Activated naive CD8-positive, alpha-beta T cell treated with anti-CD3 and anti-CD28 coated beads, Interleukin-2, amount 10 ng/mL, durations not matched to agents 7 days and 5 days (primary cell): ENCODE measurements at regions not wholly inside any gene's neighbourhood (a gene's known extent, or its start where the extent isn't known, plus 50 kb on each side); places are given as distances from the start of the nearest gene placed in this dataset.

Experiments used
- ATAC-seq: fragments of 150-1000 bp; cut with Tn5 transposase; one replicate; pipeline ENCODE4 v1.10.0; 2021; ENCODE audit warnings: low read depth, moderate library complexity
- POLR2A ChIA-PET: fragments of 350-600 bp; sonication (Branson Sonifier 250); formaldehyde crosslinking; loops from one replicate; lab custom pipeline; 2021; ENCODE audit warnings: antibody characterized with exemption; lab: Charles Lee
- DNase-seq: peaks from one replicate; pipeline ENCODE4 v3.0.0; 2021
- H3K27ac Mint-ChIP-seq: one replicate; pipeline ENCODE4 v1.8.0; 2022; ENCODE audit warnings: mild to moderate bottlenecking, mixed read lengths
- H3K27me3 Mint-ChIP-seq: one replicate; pipeline ENCODE4 v1.8.0; 2022; ENCODE audit warnings: mild to moderate bottlenecking, moderate library complexity, mixed read lengths
- H3K36me3 Mint-ChIP-seq: one replicate; pipeline ENCODE4 v1.8.0; 2021; ENCODE audit warnings: mild to moderate bottlenecking, mixed read lengths
- H3K4me1 Mint-ChIP-seq: one replicate; pipeline ENCODE4 v1.8.0; 2021; ENCODE audit warnings: mixed read lengths
- H3K4me3 Mint-ChIP-seq: one replicate; pipeline ENCODE4 v1.8.0; 2022; ENCODE audit warnings: mild to moderate bottlenecking, moderate library complexity, mixed read lengths
- H3K9me3 Mint-ChIP-seq: one replicate; pipeline ENCODE4 v1.8.0; 2021; ENCODE audit warnings: mixed read lengths

DNA sequence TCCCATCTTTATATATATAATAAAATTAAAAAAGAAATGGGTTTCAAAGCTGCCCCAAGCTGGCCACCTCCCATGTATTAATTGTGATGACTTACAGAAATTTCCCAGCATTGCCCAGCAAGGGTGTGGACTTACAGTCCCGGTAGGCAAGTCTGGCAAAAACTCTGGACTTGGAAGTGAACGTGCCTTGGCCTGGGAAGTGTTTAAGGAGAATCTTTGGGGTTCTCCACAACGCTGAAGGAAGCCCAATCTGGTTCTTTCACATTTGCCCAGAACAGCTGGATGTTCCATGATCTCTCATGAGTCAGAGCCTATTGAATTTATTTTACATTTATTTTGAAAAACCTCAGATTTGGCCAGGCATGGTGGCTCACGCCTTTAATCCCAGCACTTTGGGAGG lies 98.4 kb upstream of the SLC45A1 start:
- POLR2A ChIA-PET: no interaction called here
- Mint-ChIP-seq H3K36me3 (no peaks in the 10 kb centered on the region), H3K27me3 (peaks cover 47% of the 10 kb centered on the region), H3K4me1 (peaks cover 4% of the 10 kb centered on the region), H3K9me3 (no peaks in the 10 kb centered on the region), H3K4me3 (no peak overlapping the region), H3K27ac (no peak overlapping the region)
- no peak for DNase-seq
- no peak for ATAC-seq

DNA sequence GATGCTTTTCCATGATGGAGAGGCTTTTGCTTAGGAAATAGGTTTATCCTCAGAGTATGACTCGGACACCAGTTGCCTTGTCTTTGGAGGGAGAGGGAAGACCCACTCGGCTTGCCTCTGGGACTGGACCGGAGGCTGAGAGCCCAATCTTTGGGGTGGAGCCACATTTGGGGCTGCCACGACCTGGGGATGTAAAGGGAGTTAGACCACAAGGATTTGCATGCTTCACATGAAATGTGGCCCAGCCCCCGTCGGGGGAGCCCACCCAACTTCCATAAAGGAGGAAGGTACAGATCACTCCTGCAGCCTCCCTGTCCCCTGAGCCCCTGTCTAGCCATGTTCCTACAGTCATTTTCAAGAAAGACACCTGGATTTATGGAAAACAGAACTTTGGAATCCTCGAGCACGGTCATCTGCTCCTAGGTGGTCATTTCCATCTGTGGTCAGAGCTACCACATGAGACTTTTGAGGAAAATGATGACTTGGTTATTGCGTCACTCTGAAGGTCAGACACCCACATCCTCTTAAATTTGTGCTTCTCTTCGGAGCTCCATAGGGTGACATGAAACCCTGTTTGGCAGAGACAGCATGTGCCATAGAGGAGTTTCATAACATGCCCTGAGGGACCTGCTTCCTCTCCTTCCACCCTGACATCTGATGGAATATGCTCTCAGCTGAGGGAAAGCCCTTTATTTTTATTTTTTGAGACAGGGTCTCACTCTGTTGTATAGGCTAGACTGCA lies 99.4 kb upstream of the SLC45A1 start:
- ATAC-seq (no peak), DNase-seq (no peak)
- peaks cover 4% of the 10 kb centered on the region for H3K4me1 Mint-ChIP-seq
- peaks cover 47% of the 10 kb centered on the region for H3K27me3 Mint-ChIP-seq
- POLR2A ChIA-PET: no interaction called here
- H3K9me3 Mint-ChIP-seq: no peaks in the 10 kb centered on the region
- H3K4me3 Mint-ChIP-seq: no peak overlapping the region
- no peak overlapping the region for H3K27ac Mint-ChIP-seq
- no peaks in the 10 kb centered on the region for H3K36me3 Mint-ChIP-seq

- Mint-ChIP-seq H3K9me3 (no peaks in the 10 kb centered on the region), H3K27me3 (peaks cover 47% of the 10 kb centered on the region), H3K36me3 (no peaks in the 10 kb centered on the region), H3K4me1 (peaks cover 6% of the 10 kb centered on the region), H3K4me3 (peak overlapping the region; percentile 50), H3K27ac (no peak overlapping the region)
- no peak for ATAC-seq
- no peak for DNase-seq
- POLR2A ChIA-PET: no interaction called here
Observed at GRCh38 chr1:8217809-8218208, 100.1 kb upstream of the SLC45A1 start.

DNA sequence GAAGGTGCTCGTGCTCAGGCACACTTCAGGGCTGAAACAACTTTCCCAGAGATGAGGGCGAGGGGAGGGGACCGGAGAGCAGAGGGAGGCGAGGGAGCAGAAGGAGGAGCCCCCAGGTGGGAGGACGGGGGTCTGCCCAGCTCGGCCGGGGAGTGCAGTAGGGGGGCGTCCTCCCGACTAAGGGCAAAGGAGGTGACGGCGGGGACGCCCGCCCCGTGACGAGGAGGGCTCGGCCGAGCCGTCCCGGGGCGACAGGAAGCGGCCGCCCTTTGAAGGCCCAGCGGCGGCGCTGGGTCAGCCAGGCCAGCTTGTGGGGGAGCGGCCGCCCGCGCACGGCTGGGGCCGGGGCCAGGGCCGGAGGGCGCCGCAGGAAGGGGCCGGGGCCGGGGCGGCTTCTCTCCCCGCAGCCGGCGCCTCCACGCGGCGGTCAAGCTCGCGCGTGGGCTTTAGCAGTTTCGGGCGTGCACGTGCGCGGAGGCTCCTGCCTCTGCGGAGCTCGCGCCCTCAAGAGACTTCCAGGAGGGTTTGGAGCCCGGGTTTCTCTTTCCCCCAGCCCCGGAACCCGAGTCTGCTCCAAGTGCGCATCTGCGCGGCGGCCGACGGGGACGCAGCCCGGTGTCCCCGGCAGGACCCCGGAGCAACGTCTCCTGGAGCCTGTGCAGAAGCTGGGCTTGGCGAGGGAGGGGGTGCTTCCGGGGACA lies 100.8 kb upstream of the SLC45A1 start:
- no peaks in the 10 kb centered on the region for H3K36me3 Mint-ChIP-seq
- peak; percentile 43 for DNase-seq
- peaks cover 53% of the 10 kb centered on the region for H3K27me3 Mint-ChIP-seq
- no peak overlapping the region for H3K27ac Mint-ChIP-seq
- H3K4me3 Mint-ChIP-seq: peak overlapping the region; percentile 75
- H3K9me3 Mint-ChIP-seq: peaks cover 2% of the 10 kb centered on the region
- peak; percentile 52 for ATAC-seq
- POLR2A ChIA-PET: no interaction called here
- H3K4me1 Mint-ChIP-seq: peaks cover 13% of the 10 kb centered on the region

- Mint-ChIP-seq H3K9me3 (peaks cover 2% of the 10 kb centered on the region), H3K4me1 (peaks cover 21% of the 10 kb centered on the region), H3K27me3 (peaks cover 55% of the 10 kb centered on the region), H3K4me3 (no peak overlapping the region), H3K36me3 (no peaks in the 10 kb centered on the region), H3K27ac (no peak overlapping the region)
- POLR2A ChIA-PET: no interaction called here
- no peak for ATAC-seq
- DNase-seq: no peak
Observed at GRCh38 chr1:8216005-8216404, 101.9 kb upstream of the SLC45A1 start.

DNA sequence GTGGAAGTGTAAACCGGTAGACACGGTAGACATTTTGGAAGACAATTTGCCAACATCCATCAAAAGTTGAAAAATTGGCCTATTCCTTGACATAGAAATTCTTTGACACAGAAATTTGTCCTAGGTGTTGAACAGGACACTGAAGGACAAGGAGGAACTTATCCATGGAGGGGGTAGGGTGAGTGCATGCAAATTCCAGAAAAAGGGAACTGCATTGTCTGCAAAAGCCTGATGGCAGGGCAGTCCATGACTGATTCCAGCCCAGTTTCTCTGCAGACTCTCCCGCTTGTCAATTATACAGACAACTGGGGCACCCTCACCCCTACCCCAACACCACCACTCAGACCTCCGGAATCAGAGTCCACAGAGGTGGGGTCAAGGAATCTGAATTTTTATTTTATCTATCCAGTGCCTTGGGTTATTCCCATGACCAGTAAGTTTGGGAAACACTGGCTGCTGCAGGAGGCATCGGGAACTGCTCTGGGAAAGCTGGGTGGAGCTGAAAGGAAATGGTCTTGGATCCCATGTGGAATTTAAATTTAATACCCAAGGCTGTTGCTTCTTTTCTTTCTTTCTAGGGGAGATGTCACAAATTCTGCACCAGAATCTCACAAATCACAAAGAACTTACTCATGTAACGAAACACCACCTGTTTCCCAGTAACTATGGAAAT lies 103.3 kb upstream of the SLC45A1 start:
- POLR2A ChIA-PET: interaction anchor here (0.5 kb wide), 1 partner anchor 10 kb away, joined by 3 read pairs; no protein-coding TSS in a partner anchor
- no peak for DNase-seq
- peaks cover 52% of the 10 kb centered on the region for H3K27me3 Mint-ChIP-seq

GRCh38 chr1:8213676-8214075 lies 104.2 kb upstream of the SLC45A1 start:
- H3K4me1 Mint-ChIP-seq: peaks cover 23% of the 10 kb centered on the region
- peaks cover 2% of the 10 kb centered on the region for H3K36me3 Mint-ChIP-seq
- DNase-seq (no peak), ATAC-seq (no peak)
- H3K4me3 Mint-ChIP-seq: no peak overlapping the region
- POLR2A ChIA-PET: no interaction called here
- H3K9me3 Mint-ChIP-seq: peaks cover 2% of the 10 kb centered on the region
- H3K27ac Mint-ChIP-seq: no peak overlapping the region
- H3K27me3 Mint-ChIP-seq: peaks cover 49% of the 10 kb centered on the region

More for the DNA sequence above, 103.3 kb upstream of the SLC45A1 start:
- Mint-ChIP-seq H3K9me3 (peaks cover 2% of the 10 kb centered on the region), H3K4me3 (no peak overlapping the region), H3K36me3 (peaks cover 2% of the 10 kb centered on the region), H3K27ac (no peak overlapping the region), H3K4me1 (peaks cover 23% of the 10 kb centered on the region)
- no peak for ATAC-seq

- Mint-ChIP-seq H3K9me3 (peaks cover 2% of the 10 kb centered on the region), H3K27me3 (peaks cover 44% of the 10 kb centered on the region), H3K4me3 (no peak overlapping the region), H3K4me1 (peaks cover 22% of the 10 kb centered on the region), H3K27ac (no peak overlapping the region), H3K36me3 (peaks cover 2% of the 10 kb centered on the region)
- POLR2A ChIA-PET: no interaction called here
- DNase-seq (no peak), ATAC-seq (no peak)
Observed at GRCh38 chr1:8213136-8213535, 104.8 kb upstream of the SLC45A1 start.

DNA sequence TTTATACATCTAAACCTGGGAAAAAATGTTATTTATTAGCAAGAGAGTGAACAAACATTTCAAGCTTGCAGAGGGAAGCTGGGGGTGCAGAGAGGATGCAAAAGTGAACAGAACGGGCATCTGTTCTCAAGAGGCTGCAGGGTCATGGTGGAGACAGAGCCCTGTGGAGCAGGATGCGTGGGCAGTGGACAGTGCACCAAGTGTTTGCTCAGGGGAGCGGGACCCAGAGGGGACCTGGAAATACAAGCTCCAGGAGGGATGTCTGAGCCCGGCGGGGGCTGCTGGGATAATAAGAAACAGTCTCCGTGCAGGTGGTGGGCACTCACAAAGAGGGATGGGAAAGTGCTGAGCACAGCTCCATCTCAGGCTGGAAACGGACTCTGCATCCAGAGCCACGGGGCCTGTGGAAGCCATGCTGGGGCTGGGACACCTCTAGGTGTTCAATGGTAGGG lies 105.3 kb upstream of the SLC45A1 start:
- DNase-seq: no peak
- H3K36me3 Mint-ChIP-seq: peaks cover 2% of the 10 kb centered on the region
- peak overlapping the region; percentile 70 for H3K27ac Mint-ChIP-seq
- peaks cover 38% of the 10 kb centered on the region for H3K27me3 Mint-ChIP-seq
- H3K4me3 Mint-ChIP-seq: peak overlapping the region; percentile 44
- peaks cover 2% of the 10 kb centered on the region for H3K9me3 Mint-ChIP-seq
- POLR2A ChIA-PET: no interaction called here
- no peak for ATAC-seq
- H3K4me1 Mint-ChIP-seq: peaks cover 20% of the 10 kb centered on the region

DNA sequence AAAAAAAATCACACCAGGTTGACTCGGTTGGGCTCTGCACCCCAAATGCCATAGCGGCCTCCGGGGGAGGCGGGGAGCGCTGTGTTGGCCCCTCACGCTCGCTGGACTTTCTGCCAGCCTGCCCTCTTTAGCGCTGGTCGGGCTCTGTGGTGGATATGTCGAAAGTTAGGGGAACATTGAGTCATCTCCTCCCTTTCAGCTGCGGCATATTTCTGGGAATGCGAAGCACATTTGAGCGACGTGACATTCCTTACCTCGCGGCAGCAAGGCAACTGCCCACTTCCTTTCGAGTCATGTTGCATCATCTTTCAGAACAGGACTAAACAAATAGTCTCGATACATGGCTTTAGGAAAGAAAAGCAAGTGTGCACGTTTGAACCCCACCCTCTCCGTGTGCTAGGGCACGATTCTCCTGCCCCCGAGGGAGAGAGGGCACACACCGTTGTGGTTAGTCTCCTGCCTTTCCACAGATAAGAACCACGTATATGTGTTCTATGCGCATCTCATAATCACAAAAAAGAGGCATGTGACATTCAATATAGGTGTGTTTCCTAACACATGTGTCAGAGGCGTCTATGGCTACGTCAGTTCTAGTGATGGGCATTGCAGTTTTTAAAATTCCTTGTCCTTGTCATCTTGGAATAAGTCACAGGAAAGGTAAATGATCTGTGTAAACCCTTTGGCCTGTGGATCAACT lies 105.9 kb upstream of the SLC45A1 start:
- Mint-ChIP-seq H3K27me3 (peaks cover 36% of the 10 kb centered on the region), H3K9me3 (peaks cover 2% of the 10 kb centered on the region), H3K4me3 (peak overlapping the region; percentile 44), H3K4me1 (peaks cover 19% of the 10 kb centered on the region), H3K27ac (peak overlapping the region; percentile 70), H3K36me3 (peaks cover 2% of the 10 kb centered on the region)
- no peak for DNase-seq
- ATAC-seq: peak; percentile 30
- POLR2A ChIA-PET: no interaction called here

GRCh38 chr1:8211251-8211882 lies 106.5 kb upstream of the SLC45A1 start:
- ATAC-seq: peak; percentile 45
- H3K27me3 Mint-ChIP-seq: peaks cover 30% of the 10 kb centered on the region
- H3K4me3 Mint-ChIP-seq: peak overlapping the region; percentile 44
- H3K9me3 Mint-ChIP-seq: peaks cover 2% of the 10 kb centered on the region
- H3K36me3 Mint-ChIP-seq: peaks cover 2% of the 10 kb centered on the region
- H3K27ac Mint-ChIP-seq: no peak overlapping the region
- no peak for DNase-seq
- POLR2A ChIA-PET: no interaction called here
- peaks cover 19% of the 10 kb centered on the region for H3K4me1 Mint-ChIP-seq

- Mint-ChIP-seq H3K27ac (no peak overlapping the region), H3K4me3 (no peak overlapping the region), H3K9me3 (no peaks in the 10 kb centered on the region), H3K36me3 (peaks cover 2% of the 10 kb centered on the region), H3K27me3 (peaks cover 15% of the 10 kb centered on the region), H3K4me1 (peaks cover 11% of the 10 kb centered on the region)
- POLR2A ChIA-PET: no interaction called here
- DNase-seq: no peak
- no peak for ATAC-seq
Observed at GRCh38 chr1:8207202-8207601, 110.7 kb upstream of the SLC45A1 start.

- no peak overlapping the region for H3K4me3 Mint-ChIP-seq
- DNase-seq (no peak), ATAC-seq (no peak)
- H3K36me3 Mint-ChIP-seq: peaks cover 2% of the 10 kb centered on the region
- peaks cover 14% of the 10 kb centered on the region for H3K27me3 Mint-ChIP-seq
- H3K27ac Mint-ChIP-seq: no peak overlapping the region
- POLR2A ChIA-PET: no interaction called here
- peaks cover 3% of the 10 kb centered on the region for H3K4me1 Mint-ChIP-seq
- H3K9me3 Mint-ChIP-seq: no peaks in the 10 kb centered on the region
Observed at GRCh38 chr1:8206391-8206790, 111.5 kb upstream of the SLC45A1 start.
